Calu3 (cell line): ENCODE measurements at regions not wholly inside any gene's neighbourhood (a gene's known extent, or its start where the extent isn't known, plus 50 kb on each side); places are given as distances from the start of the nearest gene placed in this dataset.

Experiments used
- BruUV-seq: library from RNA; stranded (reverse); fragments of 400-500 nt; replicated peaks from 2 replicates; lab custom pipeline; 2021; lab: Mats Ljungman, UMichigan
- CTCF ChIA-PET: fragments of 300-600 bp; sonication (Branson Sonifier 250); formaldehyde crosslinking; loops from one replicate; lab custom pipeline; 2022; ENCODE audit warnings: antibody characterized with exemption; lab: Charles Lee
- DNase-seq: peaks from one replicate; pipeline ENCODE4 v3.0.0; 2022
- H3K27ac Mint-ChIP-seq: one replicate; pipeline ENCODE4 v1.8.0; 2022; ENCODE audit warnings: mixed read lengths; ENCODE audit not compliant: unreplicated experiment
- H3K27me3 Mint-ChIP-seq: one replicate; pipeline ENCODE4 v1.8.0; 2022; ENCODE audit warnings: mixed read lengths; ENCODE audit not compliant: unreplicated experiment
- H3K36me3 Mint-ChIP-seq: one replicate; pipeline ENCODE4 v1.8.0; 2022; ENCODE audit warnings: mild to moderate bottlenecking, moderate library complexity, mixed read lengths; ENCODE audit not compliant: insufficient read depth, unreplicated experiment
- H3K4me1 Mint-ChIP-seq: one replicate; pipeline ENCODE4 v1.8.0; 2022; ENCODE audit warnings: mild to moderate bottlenecking, low read depth, mixed read lengths; ENCODE audit not compliant: unreplicated experiment
- H3K4me3 Mint-ChIP-seq: one replicate; pipeline ENCODE4 v1.8.0; 2022; ENCODE audit warnings: mild to moderate bottlenecking, low read depth, moderate library complexity, mixed read lengths; ENCODE audit not compliant: unreplicated experiment
- H3K9me3 Mint-ChIP-seq: one replicate; pipeline ENCODE4 v1.8.0; 2022; ENCODE audit warnings: low read depth, mixed read lengths; ENCODE audit not compliant: unreplicated experiment
- CTCF ChIP-seq: fragments of 200-600 bp; IDR thresholded peaks from one replicate; pipeline ENCODE4 v1.8.0; 2022; ENCODE audit warnings: antibody characterized with exemption; ENCODE audit not compliant: unreplicated experiment
- intact Hi-C: fragments of 100-400 bp; cut with micrococcal nuclease; formaldehyde crosslinking; loops from one replicate; pipeline ENCODE4 v1.10.0; 2022; ENCODE audit not compliant: unreplicated experiment

DNA sequence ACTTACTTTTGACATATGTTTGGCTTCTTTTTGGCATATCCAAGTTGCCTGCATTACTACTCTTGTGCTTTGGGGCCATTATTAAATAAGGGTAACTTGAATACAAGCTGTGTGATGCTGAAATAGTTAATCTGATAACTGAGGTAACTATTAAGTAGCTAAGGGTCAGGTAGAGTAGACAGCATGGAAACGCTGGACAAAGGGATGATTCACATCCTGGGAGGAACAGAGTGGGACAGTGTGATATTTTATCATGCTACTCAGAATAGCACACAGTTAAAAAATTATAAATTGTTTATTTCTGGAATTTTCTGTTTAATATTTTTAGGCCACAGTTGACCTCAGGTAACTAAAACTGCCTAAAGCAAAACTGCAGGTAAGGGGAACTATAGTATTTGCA, 483.9 kb downstream of the RFPL4B start:
- CTCF ChIA-PET, result no interaction called here
- no peaks in the 10 kb centered on the region for H3K9me3 Mint-ChIP-seq
- no peak overlapping the region for H3K4me3 Mint-ChIP-seq
- H3K27me3 Mint-ChIP-seq, result no peaks in the 10 kb centered on the region
- BruUV-seq, result no TSS peak
- intact Hi-C loops, result no loop called here
- no peaks in the 10 kb centered on the region for H3K36me3 Mint-ChIP-seq
- no peak for DNase-seq
- no peak overlapping the region for H3K27ac Mint-ChIP-seq
- H3K4me1 Mint-ChIP-seq, result no peaks in the 10 kb centered on the region
- no peak for TF ChIP-seq CTCF

- intact Hi-C loops, result no loop called here
- Mint-ChIP-seq H3K4me3 (no peak overlapping the region), H3K27ac (no peak overlapping the region), H3K9me3 (no peaks in the 10 kb centered on the region), H3K27me3 (no peaks in the 10 kb centered on the region), H3K36me3 (no peaks in the 10 kb centered on the region), H3K4me1 (no peaks in the 10 kb centered on the region)
- BruUV-seq, result no TSS peak
- CTCF ChIA-PET, result no interaction called here
- no peak for DNase-seq
- TF ChIP-seq CTCF, result no peak
These were observed 486.5 kb downstream of the RFPL4B start for GRCh38 chr6:112833581-112834131.

- no TSS peak for BruUV-seq
- Mint-ChIP-seq H3K27ac (no peak overlapping the region), H3K27me3 (no peaks in the 10 kb centered on the region), H3K4me3 (no peak overlapping the region), H3K9me3 (no peaks in the 10 kb centered on the region), H3K36me3 (no peaks in the 10 kb centered on the region), H3K4me1 (no peaks in the 10 kb centered on the region)
- TF ChIP-seq CTCF, result no peak
- intact Hi-C loops, result no loop called here
- CTCF ChIA-PET, result no interaction called here
- no peak for DNase-seq
These were observed 487.9 kb downstream of the RFPL4B start for GRCh38 chr6:112835078-112835477.

- DNase-seq, result no peak
- intact Hi-C loops, result no loop called here
- BruUV-seq, result no TSS peak
- Mint-ChIP-seq H3K4me1 (no peaks in the 10 kb centered on the region), H3K9me3 (peaks cover 3% of the 10 kb centered on the region), H3K27ac (no peak overlapping the region), H3K36me3 (no peaks in the 10 kb centered on the region), H3K4me3 (no peak overlapping the region), H3K27me3 (no peaks in the 10 kb centered on the region)
- TF ChIP-seq CTCF, result no peak
- CTCF ChIA-PET, result interaction anchor here (0.6 kb wide), 1 partner anchor 109 kb away, joined by 3 read pairs; no protein-coding TSS in a partner anchor
These were observed 492.4 kb downstream of the RFPL4B start for GRCh38 chr6:112839525-112839961.
